GM18498 (cell line): ENCODE measurements at regions not wholly inside any gene's neighbourhood (a gene's known extent, or its start where the extent isn't known, plus 50 kb on each side); places are given as distances from the start of the nearest gene placed in this dataset.
"Not testable (repeated sequence)": the region's sequence is repeated elsewhere in the genome, so short reads cannot be mapped to it uniquely, and the experiment has no call there.

Source experiments
- ATAC-seq: cut with Tn5 transposase; IDR thresholded peaks from one replicate; pipeline ENCODE4 v1.9.1; 2021; ENCODE audit warnings: mild to moderate bottlenecking, moderate library complexity; ENCODE audit not compliant: unreplicated experiment

DNA sequence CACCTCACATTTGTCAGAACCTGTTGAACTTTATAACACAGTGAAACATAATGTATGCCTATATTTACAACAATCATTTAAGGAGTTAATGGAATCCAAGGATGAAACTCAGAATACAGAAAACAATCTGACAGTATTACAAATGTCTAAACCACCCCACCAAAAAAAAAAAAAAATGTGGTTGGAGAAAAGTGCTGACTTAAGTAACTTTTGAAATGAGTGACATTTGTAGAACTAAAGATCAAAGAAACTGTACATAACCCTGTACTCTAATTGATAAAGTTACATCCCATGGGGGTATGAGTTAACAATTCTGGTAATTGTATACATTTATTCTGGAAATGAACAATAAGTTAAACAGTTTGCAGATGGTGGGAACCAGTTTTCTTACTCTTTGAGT is 372.1 kb upstream of the TMEFF2 start:
- no peak for ATAC-seq

DNA sequence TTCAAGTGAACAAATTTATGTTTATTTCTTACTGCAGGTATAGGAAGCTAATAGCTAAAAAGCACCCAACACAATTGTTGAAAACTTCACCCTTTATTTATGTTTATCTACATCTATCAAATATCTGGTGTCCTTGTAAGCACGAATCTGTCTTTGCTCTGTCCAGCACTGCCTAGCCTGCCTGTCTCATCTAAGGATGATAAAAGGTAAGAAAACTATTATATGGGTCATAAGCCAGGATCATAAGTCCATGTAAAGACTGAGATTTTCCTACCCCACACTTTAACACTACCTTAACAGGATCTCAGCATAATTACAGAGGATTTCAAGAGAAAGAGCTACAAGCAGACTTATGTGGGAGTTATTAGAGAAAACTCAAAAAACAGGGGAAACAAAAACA is 365.6 kb upstream of the TMEFF2 start:
- ATAC-seq, result no peak

- ATAC-seq, result no peak
Measured at GRCh38 chr2:192559587-192559986, 364.9 kb upstream of the TMEFF2 start.

DNA sequence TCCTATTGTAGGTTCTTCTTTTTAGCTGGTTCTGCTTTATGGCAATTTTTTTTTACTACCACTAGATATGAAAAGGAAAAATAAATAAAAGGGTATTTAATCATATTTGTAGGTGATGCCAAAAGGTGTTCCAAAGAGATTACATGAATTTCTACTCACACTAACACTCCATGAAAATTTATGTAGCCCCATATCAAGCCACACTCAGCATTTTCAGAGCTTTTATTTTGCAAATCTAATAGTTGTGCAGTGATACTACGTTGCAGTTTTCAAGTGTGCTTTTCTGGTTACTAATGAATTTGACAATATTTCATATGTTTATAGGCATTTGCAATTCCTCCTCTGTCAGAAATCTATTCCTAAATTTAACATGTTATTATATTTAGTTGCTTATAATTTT is 363.9 kb upstream of the TMEFF2 start:
- no peak for ATAC-seq

- no peak for ATAC-seq
Measured at GRCh38 chr2:192555740-192556139, 361.0 kb upstream of the TMEFF2 start.

GRCh38 chr2:192551760-192552159 is 357.0 kb upstream of the TMEFF2 start:
- ATAC-seq, result no peak

DNA sequence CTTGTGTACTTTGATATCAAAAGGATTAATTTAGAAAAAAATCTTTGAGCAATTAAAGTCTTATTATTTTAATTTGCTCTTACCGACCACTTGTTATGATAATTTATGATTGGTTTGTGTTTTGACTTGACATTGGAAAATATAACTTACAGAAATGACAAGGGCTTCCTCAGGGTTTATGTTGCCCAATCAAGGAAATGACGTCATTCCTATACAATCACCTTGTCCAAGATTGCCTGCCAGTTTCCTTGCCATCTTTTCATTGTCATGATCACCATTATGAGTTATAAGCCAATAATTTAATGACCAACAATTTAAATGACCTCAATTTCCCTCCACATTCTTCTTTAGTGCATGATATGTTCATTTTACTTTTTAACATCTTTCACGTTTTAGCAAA is 351.8 kb upstream of the TMEFF2 start:
- ATAC-seq, result no peak

- no peak for ATAC-seq
Measured at GRCh38 chr2:192544371-192544955, 349.7 kb upstream of the TMEFF2 start.

GRCh38 chr2:192542148-192543066 is 347.7 kb upstream of the TMEFF2 start:
- ATAC-seq, result not testable (repeated sequence)

DNA sequence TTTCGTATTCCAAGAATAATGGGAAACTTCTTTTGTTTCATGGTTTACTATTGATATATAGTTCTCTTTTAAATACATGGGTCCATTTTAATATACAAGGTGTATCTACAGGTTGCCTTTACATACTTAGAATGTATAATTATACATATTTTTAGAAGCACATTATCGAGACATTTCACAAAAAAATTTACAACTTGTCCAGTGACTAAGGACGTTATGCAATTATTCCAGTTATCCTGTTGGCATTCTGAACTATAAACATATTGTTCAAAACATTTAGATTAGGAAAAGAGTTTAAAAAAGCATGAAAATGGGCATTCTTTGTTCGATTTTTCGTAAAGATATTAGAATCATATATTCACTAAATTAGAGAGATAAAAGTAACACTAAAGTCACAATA is 344.6 kb upstream of the TMEFF2 start:
- ATAC-seq, result no peak

- no peak for ATAC-seq
Measured at GRCh38 chr2:192536922-192537624, 342.3 kb upstream of the TMEFF2 start.

DNA sequence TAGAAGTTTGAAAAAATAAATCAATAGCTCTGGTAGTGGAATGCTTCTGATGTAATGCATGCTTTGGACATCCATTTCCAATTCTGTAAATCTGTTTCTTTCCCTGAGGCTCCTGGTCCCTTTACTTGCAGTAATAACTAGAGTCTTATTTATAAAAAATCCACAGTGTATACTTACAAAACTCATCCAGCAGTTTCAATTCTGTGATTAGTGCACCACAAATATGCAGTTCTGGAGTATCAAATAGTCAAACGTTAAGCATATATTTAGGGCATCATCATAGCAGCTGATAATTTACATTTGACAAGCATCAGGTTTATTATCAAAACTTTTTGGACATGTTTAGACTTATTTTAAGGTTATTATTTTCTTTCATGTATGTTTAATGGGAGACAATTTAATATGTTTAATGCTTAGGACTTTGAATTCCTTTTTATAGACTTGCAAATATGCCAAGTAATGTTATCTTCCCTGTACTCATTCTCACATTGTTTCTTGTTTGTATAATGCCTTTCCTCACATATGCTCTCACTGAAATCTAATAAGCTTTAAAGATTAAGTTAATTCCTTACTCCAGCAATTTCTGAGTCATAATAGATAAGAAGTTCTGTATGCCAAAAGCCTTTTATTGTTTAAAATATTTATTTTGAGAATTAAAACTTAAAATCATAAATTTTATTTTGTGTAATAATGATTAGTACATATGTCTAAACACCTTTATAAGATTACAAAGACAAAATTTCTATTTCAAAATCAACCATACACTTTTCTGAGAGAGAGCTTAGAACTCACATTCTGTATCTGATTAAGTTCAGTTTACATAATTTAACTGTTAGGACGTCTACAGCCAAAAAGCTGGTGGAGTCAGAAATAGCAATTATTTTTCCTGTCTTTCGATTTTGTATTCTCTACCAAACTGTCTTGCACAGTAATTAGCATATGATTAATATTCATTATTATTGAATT is 341.5 kb upstream of the TMEFF2 start:
- no peak for ATAC-seq

- ATAC-seq, result no peak
Measured at GRCh38 chr2:192534072-192534471, 339.3 kb upstream of the TMEFF2 start.

GRCh38 chr2:192524642-192525251 is 330.0 kb upstream of the TMEFF2 start:
- not testable (repeated sequence) for ATAC-seq

DNA sequence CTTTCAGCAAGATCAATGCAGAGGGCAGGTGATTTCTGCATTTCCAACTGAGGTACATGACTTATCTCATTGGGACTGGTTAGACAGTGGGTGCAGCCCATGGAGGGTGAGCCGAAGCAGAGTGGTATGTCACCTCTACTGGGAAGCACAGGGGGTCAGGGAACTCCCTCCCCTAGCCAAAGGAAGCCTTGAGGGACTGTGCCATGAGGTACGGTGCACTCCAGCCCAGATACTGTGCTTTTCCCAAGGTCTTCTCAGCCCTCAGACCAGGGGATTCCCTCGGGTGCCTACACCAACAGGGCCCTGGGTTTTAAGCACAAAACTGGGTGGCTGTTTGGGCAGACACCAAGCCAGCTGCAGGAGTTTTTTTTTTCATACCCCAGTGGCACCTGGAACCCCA is 329.5 kb upstream of the TMEFF2 start:
- ATAC-seq, result not testable (repeated sequence)

DNA sequence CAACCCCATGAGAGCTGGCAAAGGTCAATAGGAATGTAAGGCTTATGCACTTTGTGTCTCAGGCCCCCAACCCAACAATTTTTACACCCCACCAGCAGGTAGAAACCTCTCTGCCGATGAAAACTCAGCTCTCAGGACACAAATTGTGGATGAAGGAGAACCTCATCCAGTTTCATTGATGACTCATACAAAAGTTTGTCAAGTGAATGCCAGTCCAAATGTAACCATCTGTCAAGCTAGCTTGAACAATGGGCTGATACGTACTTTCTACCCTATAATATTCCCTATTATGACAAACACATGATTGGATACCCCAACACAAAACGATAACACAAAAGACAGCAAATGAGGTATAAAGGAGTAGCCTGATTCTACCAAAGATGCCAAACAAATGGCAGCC is 321.2 kb upstream of the TMEFF2 start:
- no peak for ATAC-seq

DNA sequence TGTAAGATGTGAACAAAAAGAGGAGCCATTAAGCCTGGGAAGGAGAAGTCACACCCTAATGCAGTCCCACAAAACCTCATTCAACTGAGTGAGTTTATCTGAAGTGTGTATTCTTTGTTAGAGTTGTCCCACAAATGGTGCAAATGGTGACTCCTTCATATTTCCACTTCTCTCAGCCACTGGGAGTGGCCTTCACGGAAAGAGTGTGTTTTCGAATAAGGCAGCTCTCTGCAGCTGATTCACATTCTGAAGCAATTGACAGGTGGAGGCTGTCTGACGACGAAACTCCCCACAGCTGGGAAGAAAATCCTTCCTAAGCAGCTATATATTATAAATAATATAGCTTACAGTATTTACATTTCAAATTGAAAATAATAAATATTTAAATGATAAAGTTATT is 318.8 kb upstream of the TMEFF2 start:
- ATAC-seq, result no peak

GRCh38 chr2:192507836-192508450 is 313.2 kb upstream of the TMEFF2 start:
- not testable (repeated sequence) for ATAC-seq

DNA sequence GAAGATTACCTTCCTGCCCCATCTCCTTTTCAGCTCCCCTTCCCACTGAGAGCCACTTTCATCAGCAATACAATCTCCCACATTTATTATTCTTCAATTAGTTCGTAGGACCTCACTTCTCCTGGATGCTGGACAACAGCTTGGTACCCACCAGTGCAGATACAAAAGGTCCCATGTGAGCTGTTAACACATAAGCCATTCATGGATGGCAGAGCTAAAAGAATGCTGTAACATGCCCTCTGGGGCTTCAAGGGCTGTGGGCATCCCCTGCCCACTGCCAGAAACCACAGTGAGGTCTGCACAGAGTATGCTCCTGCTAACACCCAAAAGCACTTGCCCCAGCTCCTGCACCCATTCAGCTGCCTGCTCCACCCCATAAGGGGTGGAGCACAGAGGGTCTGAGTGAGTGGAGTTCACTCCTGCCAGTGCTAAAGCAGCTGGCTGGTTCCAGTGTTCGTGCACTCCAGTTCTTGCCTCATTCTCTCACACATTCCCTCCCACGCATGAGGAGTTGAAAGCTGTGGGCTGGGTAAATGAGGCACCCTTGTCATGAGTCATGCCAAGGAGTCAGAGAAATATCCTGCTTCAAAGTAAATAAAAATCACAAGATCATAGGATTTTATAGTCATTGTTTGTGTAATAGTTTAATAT is 305.9 kb upstream of the TMEFF2 start:
- peak; percentile 78 for ATAC-seq
